Liver (tissue), 8 donors: ENCODE measurements at regions not wholly inside any gene's neighbourhood (a gene's known extent, or its start where the extent isn't known, plus 50 kb on each side); places are given as distances from the start of the nearest gene placed in this dataset.

Experiments used
- DNase-seq: peaks from one replicate; pipeline ENCODE4 v3.0.0-alpha.2; 2017; ENCODE audit warnings: low spot score
- H3K27ac ChIP-seq, 2 donors: one replicate each; pipeline ENCODE4 v1.7.0; 2013; ENCODE audit warnings: inconsistent platforms in 2 of 2, low read length in 2 of 2, control low read depth in 1 of 2, low read depth in 1 of 2, mild to moderate bottlenecking in 1 of 2
- H3K27me3 ChIP-seq, 4 donors: one replicate each; pipeline versions ENCODE4 v1.6.1 to v1.7.0; 2013; ENCODE audit warnings: low read length in 3 of 4, inconsistent platforms in 1 of 4, mild to moderate bottlenecking in 1 of 4, moderate library complexity in 1 of 4; ENCODE audit not compliant: control insufficient read depth in 4 of 4, insufficient read depth in 4 of 4
- H3K36me3 ChIP-seq, 4 donors: one replicate each; pipeline versions ENCODE4 v1.6.1 to v1.7.0; 2013; ENCODE audit warnings: low read length in 3 of 4, mild to moderate bottlenecking in 3 of 4, low read depth in 1 of 4, moderate library complexity in 1 of 4; ENCODE audit not compliant: control insufficient read depth in 4 of 4, insufficient read depth in 3 of 4
- H3K4me1 ChIP-seq, 4 donors: one replicate each; pipeline versions ENCODE4 v1.6.1 to v1.7.0; 2013; ENCODE audit warnings: low read length in 3 of 4, mild to moderate bottlenecking in 3 of 4, moderate library complexity in 1 of 4; ENCODE audit not compliant: control insufficient read depth in 4 of 4, insufficient read depth in 4 of 4
- H3K4me3 ChIP-seq, 3 donors: one replicate each; pipeline versions ENCODE4 v1.6.1 to v1.7.0; 2013; ENCODE audit warnings: low read length in 3 of 3, control low read depth in 1 of 3, low read depth in 1 of 3, mild to moderate bottlenecking in 1 of 3
- H3K9ac ChIP-seq, 2 donors: one replicate each; pipeline ENCODE4 v1.7.0; 2013; ENCODE audit warnings: low read length in 2 of 2, mild to moderate bottlenecking in 2 of 2, moderate library complexity in 2 of 2, control low read depth in 1 of 2, low read depth in 1 of 2
- H3K9me3 ChIP-seq, 4 donors: one replicate each; pipeline versions ENCODE4 v1.6.1 to v1.7.0; 2013; ENCODE audit warnings: low read length in 3 of 4; ENCODE audit not compliant: control insufficient read depth in 4 of 4
- CTCF ChIP-seq: fragments of 150-350 bp; IDR thresholded peaks from 2 replicates; pipeline ENCODE4 v1.5.1; 2017; ENCODE audit warnings: improper control_type of control experiment, low read depth, low read length; ENCODE audit not compliant: missing input control
- EGR1 ChIP-seq, 2 donors: IDR thresholded peaks; 2 replicates each; pipeline ENCODE4 v1.6.1; 2016 to 2018; ENCODE audit warnings: antibody characterized with exemption in 2 of 2, low read depth in 2 of 2
- FOXA2 ChIP-seq: IDR thresholded peaks from 2 replicates; pipeline ENCODE4 v1.6.1; 2016; ENCODE audit warnings: antibody characterized with exemption
- GABPA ChIP-seq, 2 donors: IDR thresholded peaks in 1 of 2; conservative IDR thresholded peaks in 1 of 2; 2 replicates each; pipeline ENCODE4 v1.6.1; 2016; ENCODE audit warnings: antibody characterized with exemption in 2 of 2, mild to moderate bottlenecking in 1 of 2, moderate library complexity in 1 of 2
- HNF4A ChIP-seq, 2 donors: conservative IDR thresholded peaks; 2 replicates each; pipeline ENCODE4 v1.6.1; 2016; ENCODE audit warnings: antibody characterized with exemption in 2 of 2, mild to moderate bottlenecking in 2 of 2
- HNF4G ChIP-seq: IDR thresholded peaks from 2 replicates; pipeline ENCODE4 v1.6.1; 2016; ENCODE audit warnings: antibody characterized with exemption
- JUND ChIP-seq, 2 donors: IDR thresholded peaks; 2 replicates each; pipeline ENCODE4 v1.6.1; 2016; ENCODE audit warnings: antibody characterized with exemption in 2 of 2
- MAX ChIP-seq: IDR thresholded peaks from 2 replicates; pipeline ENCODE4 v1.6.1; 2016; ENCODE audit warnings: antibody characterized with exemption
- NR2F2 ChIP-seq: IDR thresholded peaks from 2 replicates; pipeline ENCODE4 v1.6.1; 2016; ENCODE audit warnings: antibody characterized with exemption
- REST ChIP-seq: IDR thresholded peaks from 2 replicates; pipeline ENCODE4 v1.6.1; 2016; ENCODE audit warnings: antibody characterized with exemption, mild to moderate bottlenecking
- RXRA ChIP-seq, 2 donors: IDR thresholded peaks; 2 replicates each; pipeline ENCODE4 v1.6.1; 2017 to 2018; ENCODE audit warnings: antibody characterized with exemption in 2 of 2, mild to moderate bottlenecking in 1 of 2
- YY1 ChIP-seq: IDR thresholded peaks from 2 replicates; pipeline ENCODE4 v1.6.1; 2016; ENCODE audit warnings: antibody characterized with exemption, mild to moderate bottlenecking
- WGBS: extraction: QIAGEN DNeasy Blood & Tissue Kit; methylation state at CpG from one replicate; pipeline ENCODE4 v1.1.7; 2013; 5-methylcytosine and 5-hydroxymethylcytosine counted together
- donor health status: healthy.
- donor health status: healthy.
- donor health status: healthy.
- donor health status: healthy.
- donor health status: healthy.

DNA sequence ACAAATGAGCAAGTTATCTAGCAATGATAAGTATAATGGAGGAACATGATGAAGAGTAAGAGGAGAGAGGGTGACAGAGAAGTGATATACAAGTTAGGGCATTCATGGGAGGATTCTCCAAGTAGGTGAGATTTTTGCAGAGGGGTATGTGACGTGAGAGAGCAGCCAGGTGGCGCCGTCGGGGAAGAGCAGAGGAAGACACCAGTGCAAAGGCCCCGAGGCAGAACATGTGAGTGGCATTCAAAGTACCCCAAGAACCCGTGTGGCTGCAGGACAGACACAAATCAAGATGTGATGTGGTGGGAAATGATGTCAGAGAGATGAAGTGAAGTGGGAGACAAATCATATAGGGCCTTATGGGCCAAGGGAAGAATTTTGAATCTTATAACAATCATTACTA, 81.8 kb upstream of the GRM7 start:
- Histone ChIP-seq H3K9me3 (no peaks in the 10 kb centered on the region), H3K9ac (no peak overlapping the region), H3K27ac (no peak overlapping the region), H3K27me3 (peaks cover 0 to 3% (median 0%) of the 10 kb centered on the region in 4 donors), H3K36me3 (no peaks in the 10 kb centered on the region), H3K4me1 (no peaks in the 10 kb centered on the region), H3K4me3 (no peak overlapping the region)
- TF ChIP-seq HNF4A (conservative IDR thresholded peaks at IDR 0.05): no peak
- no peak for TF ChIP-seq JUND (IDR thresholded peaks at IDR 0.05)
- TF ChIP-seq MAX: no peak
- no peak for TF ChIP-seq GABPA (IDR thresholded peaks at IDR 0.05 in 1 of 2, conservative IDR thresholded peaks at IDR 0.05 in 1 of 2)
- TF ChIP-seq FOXA2: no peak
- WGBS: 86% methylated on average over 6 of the region's 6 CpGs
- DNase-seq: no peak

DNA sequence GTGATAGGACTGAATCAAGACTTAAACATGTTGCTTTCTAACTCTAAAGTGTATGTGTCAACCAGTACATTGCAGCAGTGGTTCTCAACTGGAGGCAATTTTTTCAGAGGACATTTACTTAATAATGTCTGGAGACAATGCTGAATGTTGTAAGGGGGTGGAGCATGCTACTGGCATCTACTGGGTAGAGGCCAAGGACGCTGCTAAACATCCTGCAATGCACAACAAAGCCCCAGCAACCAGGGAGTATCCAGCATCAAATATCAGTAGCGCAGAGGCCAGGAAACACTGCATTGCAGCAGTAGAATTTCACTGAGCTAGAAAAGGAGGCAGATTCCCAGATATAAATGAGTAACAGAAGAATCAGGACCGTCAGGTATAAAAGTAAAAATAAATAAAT, 79.8 kb upstream of the GRM7 start:
- no peak overlapping the region for H3K27ac ChIP-seq
- DNase-seq: no peak
- H3K4me3 ChIP-seq: no peak overlapping the region
- no peaks in the 10 kb centered on the region for H3K36me3 ChIP-seq
- H3K9me3 ChIP-seq: no peaks in the 10 kb centered on the region
- no peaks in the 10 kb centered on the region for H3K4me1 ChIP-seq
- H3K27me3 ChIP-seq: peaks cover 0 to 3% (median 0%) of the 10 kb centered on the region in 4 donors
- TF ChIP-seq EGR1 (IDR thresholded peaks at IDR 0.05; ENCODE audit: low read depth in 2 of 2): no peak
- no peak for TF ChIP-seq HNF4G
- TF ChIP-seq MAX: no peak
- no peak for TF ChIP-seq REST
- TF ChIP-seq HNF4A (conservative IDR thresholded peaks at IDR 0.05): no peak
- no peak for TF ChIP-seq NR2F2
- no peak for TF ChIP-seq FOXA2
- no peak for TF ChIP-seq CTCF
- TF ChIP-seq RXRA (IDR thresholded peaks at IDR 0.05): no peak
- TF ChIP-seq JUND (IDR thresholded peaks at IDR 0.05): no peak
- 66% methylated on average over 3 of the region's 3 CpGs for WGBS
- H3K9ac ChIP-seq: no peak overlapping the region

- Histone ChIP-seq H3K4me1 (no peaks in the 10 kb centered on the region), H3K9ac (no peak overlapping the region), H3K27me3 (no peaks in the 10 kb centered on the region), H3K4me3 (no peak overlapping the region), H3K9me3 (no peaks in the 10 kb centered on the region), H3K36me3 (no peaks in the 10 kb centered on the region), H3K27ac (no peak overlapping the region)
- DNase-seq: no peak
- 35% methylated on average over 2 of the region's 2 CpGs for WGBS
- TF ChIP-seq YY1: no peak
Observed at GRCh38 chr3:6785726-6786125, 75.2 kb upstream of the GRM7 start.
